ENCODE measurements at regions not wholly inside any gene's neighbourhood (a gene's known extent, or its start where the extent isn't known, plus 50 kb on each side); places are given as distances from the start of the nearest gene placed in this dataset.
A peak's percentile ranks its signal among the peaks of the same experiment; 100 is the strongest.

DNA sequence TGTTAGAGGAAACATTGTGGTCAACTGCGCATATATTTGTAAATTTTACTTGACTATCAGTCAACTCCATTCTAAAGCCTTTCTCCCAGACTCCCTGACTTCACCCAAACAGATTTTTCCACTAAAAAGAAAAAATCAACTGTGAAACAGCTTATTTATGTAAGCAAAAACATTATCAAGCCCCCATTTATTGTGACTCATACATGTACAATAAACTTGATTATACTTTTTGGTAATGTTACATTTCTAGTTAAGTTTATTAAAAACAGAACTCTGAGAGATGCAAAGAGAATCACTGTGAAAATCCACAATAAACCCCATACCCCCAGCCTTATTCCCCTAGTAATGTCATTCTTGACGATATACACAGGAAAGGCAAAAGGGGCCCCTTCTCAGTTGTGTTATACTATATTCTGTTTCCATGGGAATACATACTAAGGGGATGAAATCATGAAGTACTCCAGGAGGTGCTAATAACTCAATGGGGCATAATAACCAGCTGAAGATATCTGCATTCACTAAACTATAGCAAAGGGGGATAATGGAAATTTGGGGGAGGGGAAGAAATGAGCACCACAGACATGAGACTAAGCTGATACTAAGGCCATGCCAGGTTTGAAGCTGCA lies 616.0 kb downstream of the ACTL7B start:
- DNase-seq (ENCODE audit: low spot score) = no peak

GRCh38 chr9:108235609-108236008 lies 620.2 kb downstream of the ACTL7B start:
- no peak for DNase-seq (ENCODE audit: low spot score)

DNA sequence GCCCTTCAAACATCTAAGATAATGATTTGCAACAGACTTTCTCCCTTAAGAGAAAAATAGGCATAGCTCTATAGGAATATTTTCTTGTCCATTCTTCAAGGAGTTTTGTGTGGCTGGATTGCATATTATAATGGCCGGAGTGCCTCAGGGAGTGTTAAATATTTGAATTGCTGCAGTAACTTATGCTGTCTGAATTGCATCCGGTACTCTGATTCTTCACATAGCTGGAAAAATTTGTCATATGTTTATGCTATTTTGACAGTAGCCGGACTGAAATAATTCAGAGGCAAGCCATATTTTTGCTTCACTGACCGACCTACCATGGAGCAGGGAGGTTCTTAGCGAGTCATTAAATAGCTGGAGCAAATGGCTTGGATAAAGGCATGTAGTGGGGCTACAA lies 621.0 kb downstream of the ACTL7B start:
- no peak for DNase-seq (ENCODE audit: low spot score)

DNA sequence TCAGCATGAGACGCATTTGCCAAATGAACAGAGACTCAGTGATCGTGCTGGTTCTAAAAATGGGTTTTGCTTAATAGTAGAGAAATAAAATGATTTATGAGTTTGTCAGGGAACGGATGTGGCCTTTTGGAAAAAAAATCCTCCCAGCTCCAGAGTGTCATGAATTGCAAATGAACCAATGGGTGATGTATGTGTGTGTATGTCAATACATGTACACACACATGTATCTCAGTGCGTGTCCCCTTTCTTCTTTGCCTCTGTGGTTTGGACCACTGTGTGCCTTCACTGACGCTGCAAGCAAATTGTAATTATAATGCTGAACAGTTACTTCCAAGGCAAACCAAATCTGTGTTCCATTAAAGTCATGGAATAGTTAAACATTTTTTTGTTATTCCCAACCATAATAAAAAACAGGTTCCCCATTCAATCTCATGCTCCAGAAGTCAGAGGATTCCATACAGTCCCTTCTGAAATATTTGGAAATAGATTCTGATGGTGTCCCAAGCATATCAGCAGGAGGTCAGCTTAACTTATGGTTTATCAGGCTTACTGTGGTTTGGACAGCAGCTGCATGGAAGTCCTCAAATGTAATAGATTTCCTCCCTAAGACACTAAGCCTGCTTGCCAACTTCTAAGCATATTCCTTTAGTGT lies 630.5 kb downstream of the ACTL7B start:
- DNase-seq (ENCODE audit: low spot score) = no peak

GRCh38 chr9:108224716-108225115 lies 631.1 kb downstream of the ACTL7B start:
- DNase-seq (ENCODE audit: low spot score) = no peak

DNA sequence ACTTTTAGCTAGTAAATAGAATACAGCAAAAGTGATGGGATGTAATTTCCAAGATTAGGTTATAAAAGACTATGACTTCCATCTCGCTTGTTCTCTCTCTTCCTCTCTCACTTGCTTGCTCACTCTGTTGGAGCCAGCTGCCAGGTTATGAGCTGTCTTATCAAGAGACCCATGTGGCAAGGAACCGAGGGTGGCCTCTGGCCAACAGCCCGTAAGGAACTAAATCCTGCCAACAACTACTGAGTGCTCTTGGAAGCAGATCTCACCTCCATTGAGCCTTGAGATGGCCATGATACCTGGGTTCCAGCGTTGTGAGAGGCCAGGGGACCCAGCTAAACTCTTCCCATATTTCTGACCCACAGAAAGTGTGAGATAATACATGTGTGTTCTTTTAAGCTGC lies 636.1 kb downstream of the ACTL7B start:
- DNase-seq (ENCODE audit: low spot score) = no peak

DNA sequence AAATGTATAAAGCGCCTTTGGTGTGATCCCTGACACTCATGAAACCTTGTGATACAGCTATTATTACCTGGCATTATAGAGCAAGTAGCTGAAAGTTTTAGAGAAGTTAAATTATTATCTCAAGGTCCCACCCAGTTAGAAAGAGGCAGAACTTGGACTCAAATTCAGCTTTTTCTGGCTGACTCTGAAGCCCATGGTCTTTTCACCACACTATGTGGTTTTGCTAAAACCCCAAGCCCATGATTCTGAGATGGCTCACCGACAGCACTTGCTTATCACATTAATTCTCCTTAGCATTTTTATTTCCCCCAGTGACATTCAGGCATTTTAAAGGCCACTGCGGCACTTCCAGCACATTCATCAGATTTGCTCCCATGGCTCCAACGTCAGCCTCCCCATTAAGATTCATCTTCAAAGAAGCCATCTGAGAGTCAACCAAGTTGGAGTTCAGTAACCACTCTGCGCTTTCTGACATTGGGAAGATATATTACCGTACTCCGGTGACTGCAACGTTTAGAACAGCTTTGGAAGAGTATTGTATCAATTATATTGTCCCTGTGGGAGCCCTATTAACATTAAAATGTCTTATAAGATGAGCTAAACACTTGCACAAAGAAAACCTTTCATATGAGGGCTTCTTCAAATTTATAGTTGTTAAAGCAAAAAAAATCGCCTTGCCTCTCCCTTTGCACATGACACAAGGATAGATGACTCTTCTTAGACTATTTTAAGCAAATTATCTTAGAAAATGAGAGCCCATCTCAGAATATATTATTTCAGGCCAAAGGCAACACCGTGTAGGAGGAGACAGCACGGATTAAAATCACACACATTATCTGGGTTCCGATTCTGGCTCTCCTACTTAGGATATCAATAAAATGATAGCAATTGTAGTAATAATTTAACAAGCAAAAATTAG lies 638.1 kb downstream of the ACTL7B start:
- no peak for DNase-seq (ENCODE audit: low spot score)

DNA sequence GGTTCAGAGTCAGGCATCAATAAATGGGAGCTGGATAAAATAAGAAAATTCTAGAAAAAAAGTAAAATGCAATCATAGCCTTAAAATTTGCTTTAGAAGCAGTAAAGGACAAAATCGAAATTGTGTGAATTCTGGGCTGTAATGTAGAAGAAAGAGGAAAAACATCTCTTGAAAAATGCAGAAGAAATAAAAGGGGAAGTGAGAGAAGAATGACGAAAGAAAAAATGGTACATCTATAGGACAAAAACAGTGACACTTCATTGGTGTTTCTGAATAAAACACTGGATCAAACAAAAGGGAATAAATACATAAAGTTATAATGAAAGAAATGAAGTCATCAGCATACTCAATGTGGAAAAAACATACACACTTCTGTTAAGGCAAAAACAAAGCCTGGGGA lies 642.3 kb downstream of the ACTL7B start:
- DNase-seq (ENCODE audit: low spot score) = no peak

- no peak for DNase-seq (ENCODE audit: low spot score)
Measured at GRCh38 chr9:108212184-108212583, 643.6 kb downstream of the ACTL7B start.

DNA sequence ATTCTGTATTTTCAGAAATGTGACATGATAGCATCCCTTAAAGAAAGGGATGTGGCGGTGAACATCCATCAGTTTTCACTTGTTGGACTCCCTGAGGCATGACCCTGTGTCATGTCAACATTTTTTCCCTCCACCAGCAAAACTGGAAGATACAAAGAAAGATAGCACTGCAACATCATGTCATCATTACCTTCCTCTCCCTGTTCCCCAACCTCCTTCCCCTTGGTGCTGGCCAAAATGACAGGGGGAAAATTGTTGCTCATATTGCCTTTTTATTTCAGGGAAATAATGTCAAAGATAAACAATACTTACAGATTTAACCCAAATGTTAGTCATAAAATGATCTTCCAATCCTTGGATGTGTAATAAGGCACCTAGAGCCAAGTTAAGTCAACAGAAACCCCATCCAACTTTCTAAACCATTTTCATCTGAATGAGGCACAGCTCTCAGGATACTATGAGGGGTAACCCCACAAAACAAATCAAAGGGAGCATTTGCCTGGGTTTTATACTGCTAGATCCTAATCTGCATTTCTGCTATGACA lies 644.3 kb downstream of the ACTL7B start:
- DNase-seq (ENCODE audit: low spot score) = no peak

DNA sequence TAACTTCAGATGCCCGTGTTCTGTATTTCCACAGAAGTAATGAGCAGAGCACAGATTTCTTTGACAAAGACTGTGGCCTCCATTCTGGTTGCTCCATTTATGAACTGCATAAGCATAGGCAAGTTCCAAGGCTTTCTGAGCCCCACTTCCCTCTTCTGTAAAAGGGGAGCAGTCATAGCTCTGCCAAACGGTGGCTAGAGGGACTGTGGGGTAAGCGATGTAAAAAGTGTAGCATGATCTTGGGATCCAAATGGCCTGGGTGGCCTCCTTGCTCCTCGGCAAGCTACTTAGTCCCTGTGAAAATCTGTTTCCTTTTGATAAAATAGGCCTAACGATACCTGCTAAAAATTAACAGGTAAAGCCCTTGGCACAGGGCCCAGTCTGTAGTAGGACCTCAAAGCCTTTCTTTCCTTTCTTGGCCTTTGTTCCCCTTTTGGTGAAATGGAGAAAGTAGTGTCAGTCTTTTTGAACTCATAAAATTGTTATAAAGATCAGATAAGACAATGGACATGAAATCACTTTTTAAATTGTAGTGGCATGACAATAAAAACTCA lies 646.6 kb downstream of the ACTL7B start:
- DNase-seq (ENCODE audit: low spot score) = no peak

DNA sequence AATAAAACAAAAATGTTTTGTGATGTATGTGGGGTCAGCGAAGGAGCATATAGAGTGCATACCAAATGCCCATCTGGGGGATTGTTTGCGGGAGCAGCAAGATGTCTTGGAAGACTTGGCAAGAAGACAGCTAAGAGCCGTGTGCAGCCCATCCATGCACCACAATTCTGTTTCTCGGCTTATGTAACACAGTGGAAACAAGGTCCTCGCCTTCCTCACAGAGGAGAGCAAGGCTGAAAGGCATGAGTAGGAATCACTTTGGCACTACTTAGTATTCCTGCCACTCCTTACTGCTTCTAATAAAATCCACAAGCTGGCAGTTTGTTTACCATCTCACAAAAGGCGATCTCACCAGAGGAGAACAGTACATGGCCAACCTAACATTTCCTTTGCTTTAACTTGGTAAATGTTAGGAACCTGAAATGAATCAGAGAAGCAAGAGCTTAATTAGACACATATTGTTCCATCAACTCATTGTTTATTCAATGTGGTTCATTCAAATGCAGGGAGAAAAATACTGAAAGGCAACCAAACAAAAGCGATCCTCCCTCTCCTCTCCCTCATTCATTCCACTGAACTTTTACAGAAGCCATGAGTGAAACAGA lies 648.1 kb downstream of the ACTL7B start:
- peak; percentile 41 for DNase-seq (ENCODE audit: low spot score)

DNA sequence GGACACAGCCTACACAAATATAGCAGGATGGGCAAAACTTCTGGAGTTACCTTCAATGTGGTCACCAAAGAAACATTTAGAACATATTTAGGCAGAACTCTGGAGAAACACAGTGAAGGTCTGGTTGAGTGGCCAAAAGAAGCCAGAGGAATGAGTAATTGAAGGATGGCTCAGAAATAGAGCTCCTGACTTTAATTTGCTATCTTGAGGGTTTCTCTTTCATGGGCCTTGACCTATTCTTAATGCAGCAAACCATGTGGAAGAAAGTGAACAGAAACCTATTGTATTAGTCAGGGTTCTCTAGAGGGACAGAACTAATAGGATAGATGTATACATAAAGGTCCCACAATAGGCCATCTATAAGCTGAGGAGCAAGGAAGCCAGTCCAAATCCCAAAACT lies 650.5 kb downstream of the ACTL7B start:
- DNase-seq (ENCODE audit: low spot score) = peak; percentile 34

DNA sequence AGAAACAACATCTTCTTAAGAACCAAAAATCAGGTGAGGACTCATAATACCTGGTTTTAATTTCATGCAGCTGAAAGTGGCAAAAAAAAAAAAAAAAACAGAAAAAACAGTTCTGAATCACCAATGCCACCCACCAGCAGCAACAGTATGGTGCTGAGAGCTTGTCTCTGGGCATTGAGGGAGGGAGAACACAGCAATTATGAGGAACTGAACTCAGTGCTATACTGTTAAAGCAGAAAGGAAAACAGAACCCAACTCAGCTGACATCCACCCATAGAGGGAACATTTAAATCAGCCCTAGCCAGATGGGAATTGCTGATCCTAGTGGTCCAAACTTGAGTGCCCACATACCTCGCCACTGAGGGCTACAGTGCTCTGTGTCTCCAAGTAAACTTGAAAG lies 657.9 kb downstream of the ACTL7B start:
- DNase-seq (ENCODE audit: low spot score) = no peak

DNA sequence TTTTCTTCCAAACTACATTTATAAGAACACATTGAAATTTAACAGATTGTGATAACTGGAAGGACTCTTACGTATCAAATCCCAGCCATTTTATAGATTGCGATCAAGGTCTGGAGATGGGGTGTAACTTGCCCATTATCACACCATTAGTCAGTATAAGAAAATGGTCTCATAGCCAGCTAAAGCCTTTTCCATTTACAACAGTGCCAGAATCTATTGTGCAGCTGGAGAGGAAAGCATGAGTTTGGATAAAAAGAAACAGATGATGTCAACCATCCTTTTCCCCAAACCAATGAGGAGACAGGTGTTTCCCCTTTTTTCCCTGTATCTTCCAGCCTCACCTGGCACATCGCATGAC lies 658.8 kb downstream of the ACTL7B start:
- DNase-seq (ENCODE audit: low spot score) = no peak

DNA sequence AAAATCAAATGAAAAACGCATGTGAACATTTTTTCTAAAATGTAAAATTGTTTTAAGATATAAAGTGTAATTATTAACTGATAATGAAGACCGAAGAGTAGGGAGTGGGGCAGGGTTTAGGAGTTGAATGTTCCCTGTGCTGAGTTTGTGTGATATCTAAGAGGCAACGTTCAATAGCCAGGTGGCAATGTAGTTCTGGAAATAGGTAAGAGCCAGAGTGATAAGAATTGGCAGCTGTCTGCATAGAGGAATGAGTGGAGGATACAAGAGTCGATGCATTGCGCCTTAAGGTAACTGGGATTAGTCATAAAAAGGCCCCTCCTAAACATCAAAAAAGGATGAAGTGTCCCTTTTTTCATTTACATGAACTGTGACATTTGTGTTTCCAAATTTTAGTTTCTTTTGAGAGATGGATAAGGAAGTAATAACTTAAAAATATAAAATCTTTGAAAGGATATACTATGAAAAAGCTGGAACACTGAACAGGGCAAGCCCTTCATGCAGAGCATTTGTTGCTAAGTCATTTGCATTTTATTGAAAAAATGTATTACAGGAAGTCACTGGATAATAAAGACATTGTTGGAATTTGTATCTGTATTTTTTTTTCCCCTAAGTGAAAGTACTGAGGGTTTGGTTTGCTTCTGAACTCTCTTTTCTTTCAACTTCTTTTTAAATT lies 659.3 kb downstream of the ACTL7B start:
- no peak for DNase-seq (ENCODE audit: low spot score)

DNA sequence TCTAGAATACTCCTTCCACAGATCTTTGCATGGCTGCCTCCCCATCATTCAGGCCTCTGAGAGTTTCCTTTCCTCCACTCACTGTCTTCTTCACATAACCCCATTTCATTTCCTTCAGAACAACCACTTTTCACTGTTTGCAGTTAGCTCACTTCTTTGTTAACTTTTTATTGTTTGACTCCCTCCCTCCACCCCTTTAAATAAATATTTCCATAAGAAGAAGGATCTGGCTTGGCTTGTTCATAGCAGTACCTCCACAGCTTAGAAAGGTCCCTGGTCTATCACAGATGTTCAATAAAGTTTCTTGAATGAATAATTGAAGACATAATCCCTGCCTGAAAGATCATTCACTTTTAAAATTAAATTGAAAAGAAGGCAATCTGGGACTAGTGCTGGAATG lies 661.6 kb downstream of the ACTL7B start:
- DNase-seq (ENCODE audit: low spot score) = no peak

- no peak for DNase-seq (ENCODE audit: low spot score)
Measured at GRCh38 chr9:108193026-108193710, 662.6 kb downstream of the ACTL7B start.

GRCh38 chr9:108191065-108191464 lies 664.7 kb downstream of the ACTL7B start:
- DNase-seq (ENCODE audit: low spot score) = no peak

- no peak for DNase-seq (ENCODE audit: low spot score)
Measured at GRCh38 chr9:108188976-108189375, 666.8 kb downstream of the ACTL7B start.

DNA sequence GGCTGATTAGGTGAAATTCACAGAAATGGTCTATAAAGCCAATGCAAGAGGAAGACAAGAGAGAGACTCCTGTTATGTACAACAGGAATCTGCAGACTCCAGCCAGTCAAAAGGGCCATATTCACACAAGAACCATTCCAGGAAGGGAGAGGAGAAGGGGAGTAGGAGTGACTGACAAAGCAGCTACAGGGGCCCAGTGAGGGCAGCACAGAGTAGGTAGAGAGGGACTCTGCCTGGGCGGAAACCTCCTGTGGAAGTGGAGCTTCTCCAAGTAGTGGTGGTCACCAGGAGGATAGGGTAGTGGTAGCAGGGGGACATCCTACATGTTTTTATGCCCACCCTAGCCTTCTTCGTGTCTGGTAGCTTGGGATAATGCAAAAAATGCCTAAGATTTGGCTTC lies 667.3 kb downstream of the ACTL7B start:
- DNase-seq (ENCODE audit: low spot score) = no peak
